ENCODE measurements at regions not wholly inside any gene's neighbourhood (a gene's known extent, or its start where the extent isn't known, plus 50 kb on each side); places are given as distances from the start of the nearest gene placed in this dataset.

DNA sequence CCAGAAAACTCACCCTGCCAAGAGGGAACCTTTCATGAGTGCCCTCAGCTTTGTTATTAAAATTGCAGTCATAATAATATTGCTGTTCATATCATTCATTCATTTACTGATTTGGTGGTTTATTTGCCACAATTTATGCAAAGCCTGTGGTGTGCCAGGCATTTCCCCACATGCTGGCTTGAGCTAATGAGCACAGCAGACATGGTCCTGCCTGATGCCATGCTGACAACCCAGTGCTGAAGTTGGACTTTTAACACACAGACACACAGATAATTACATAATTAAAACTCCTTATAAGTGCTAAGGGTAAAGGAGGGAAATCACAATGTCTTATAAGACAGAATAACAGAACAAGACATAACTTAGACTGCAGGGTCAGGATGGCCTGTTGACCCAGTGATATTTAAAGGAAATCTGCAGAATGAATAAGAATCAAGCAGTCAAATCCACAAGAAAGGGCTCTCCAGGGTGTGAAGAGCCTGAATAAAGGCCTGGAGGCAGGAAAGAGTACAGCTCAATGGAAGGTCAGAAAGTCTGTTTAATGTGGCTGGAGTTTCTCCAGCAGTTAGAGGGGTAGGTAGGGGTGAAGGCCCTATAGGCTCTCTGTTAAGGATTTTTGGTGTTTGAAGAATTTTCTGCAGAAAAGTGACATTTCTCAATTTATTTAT lies 196.9 kb upstream of the CDH11 start:
- H4K20me1 ChIP-seq (ENCODE audit: insufficient read depth, low read depth, low read length), result no peaks in the 10 kb centered on the region
- no peak for DNase-seq

DNA sequence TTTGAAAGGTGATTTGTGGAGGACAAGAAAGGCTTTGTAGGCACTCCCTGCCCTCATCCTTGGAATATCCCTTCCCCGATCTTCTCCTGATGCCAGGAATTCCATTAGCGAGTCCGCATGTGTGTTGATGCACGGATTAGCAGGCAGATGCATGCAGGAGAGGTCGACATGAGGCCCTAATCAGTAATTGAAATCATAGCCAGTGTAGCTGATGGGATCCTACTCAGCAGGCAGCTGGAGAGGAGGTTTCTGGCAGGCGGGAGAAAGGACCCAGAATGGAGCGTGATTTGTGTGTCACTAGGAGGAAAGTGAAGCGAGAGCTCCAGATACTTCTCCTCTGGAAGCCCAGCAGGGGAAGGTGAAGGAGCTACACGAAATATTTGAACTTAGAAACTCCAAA lies 196.3 kb upstream of the CDH11 start:
- Histone ChIP-seq H3K9ac (ENCODE audit: low read length) (no peak overlapping the region), H3K9me2 (replicated peaks; ENCODE audit: insufficient read depth, low read length) (no peaks in the 10 kb centered on the region), H3K9me3 (ENCODE audit: low read length) (no peaks in the 10 kb centered on the region), H3K4me3 (ENCODE audit: low read length) (no peak overlapping the region), H3K27ac (ENCODE audit: low read length) (no peak overlapping the region), H3K27me3 (ENCODE audit: low read length) (no peaks in the 10 kb centered on the region), H3K4me1 (ENCODE audit: low read length) (no peaks in the 10 kb centered on the region), H3K36me3 (ENCODE audit: insufficient read depth, low read length) (no peaks in the 10 kb centered on the region), H4K20me1 (ENCODE audit: insufficient read depth, low read depth, low read length) (no peaks in the 10 kb centered on the region), H2AFZ (ENCODE audit: low read length) (no peak overlapping the region), H3K79me2 (ENCODE audit: low read length) (no peaks in the 10 kb centered on the region), H3K4me2 (ENCODE audit: low read depth, low read length, poor library complexity, severe bottlenecking) (no peak overlapping the region)
- DNase-seq, result no peak

More for the DNA sequence above, 196.9 kb upstream of the CDH11 start:
- Histone ChIP-seq H3K9me2 (replicated peaks; ENCODE audit: insufficient read depth, low read length) (no peaks in the 10 kb centered on the region), H3K9ac (ENCODE audit: low read length) (no peak overlapping the region), H3K9me3 (ENCODE audit: low read length) (no peaks in the 10 kb centered on the region), H3K36me3 (ENCODE audit: insufficient read depth, low read length) (no peaks in the 10 kb centered on the region), H2AFZ (ENCODE audit: low read length) (no peak overlapping the region), H3K4me3 (ENCODE audit: low read length) (no peak overlapping the region), H3K27ac (ENCODE audit: low read length) (no peak overlapping the region), H3K27me3 (ENCODE audit: low read length) (no peaks in the 10 kb centered on the region), H3K4me1 (ENCODE audit: low read length) (no peaks in the 10 kb centered on the region), H3K79me2 (ENCODE audit: low read length) (no peaks in the 10 kb centered on the region), H3K4me2 (ENCODE audit: low read depth, low read length, poor library complexity, severe bottlenecking) (no peak overlapping the region)

- Histone ChIP-seq H3K27me3 (ENCODE audit: low read length) (no peaks in the 10 kb centered on the region), H2AFZ (ENCODE audit: low read length) (no peak overlapping the region), H3K4me2 (ENCODE audit: low read depth, low read length, poor library complexity, severe bottlenecking) (no peak overlapping the region), H4K20me1 (ENCODE audit: insufficient read depth, low read depth, low read length) (no peaks in the 10 kb centered on the region), H3K9me2 (replicated peaks; ENCODE audit: insufficient read depth, low read length) (no peaks in the 10 kb centered on the region), H3K9ac (ENCODE audit: low read length) (no peak overlapping the region), H3K4me3 (ENCODE audit: low read length) (no peak overlapping the region), H3K4me1 (ENCODE audit: low read length) (no peaks in the 10 kb centered on the region), H3K9me3 (ENCODE audit: low read length) (no peaks in the 10 kb centered on the region), H3K27ac (ENCODE audit: low read length) (no peak overlapping the region), H3K79me2 (ENCODE audit: low read length) (no peaks in the 10 kb centered on the region), H3K36me3 (ENCODE audit: insufficient read depth, low read length) (no peaks in the 10 kb centered on the region)
- no peak for DNase-seq
Measured at GRCh38 chr16:65316808-65317207, 194.9 kb upstream of the CDH11 start.

DNA sequence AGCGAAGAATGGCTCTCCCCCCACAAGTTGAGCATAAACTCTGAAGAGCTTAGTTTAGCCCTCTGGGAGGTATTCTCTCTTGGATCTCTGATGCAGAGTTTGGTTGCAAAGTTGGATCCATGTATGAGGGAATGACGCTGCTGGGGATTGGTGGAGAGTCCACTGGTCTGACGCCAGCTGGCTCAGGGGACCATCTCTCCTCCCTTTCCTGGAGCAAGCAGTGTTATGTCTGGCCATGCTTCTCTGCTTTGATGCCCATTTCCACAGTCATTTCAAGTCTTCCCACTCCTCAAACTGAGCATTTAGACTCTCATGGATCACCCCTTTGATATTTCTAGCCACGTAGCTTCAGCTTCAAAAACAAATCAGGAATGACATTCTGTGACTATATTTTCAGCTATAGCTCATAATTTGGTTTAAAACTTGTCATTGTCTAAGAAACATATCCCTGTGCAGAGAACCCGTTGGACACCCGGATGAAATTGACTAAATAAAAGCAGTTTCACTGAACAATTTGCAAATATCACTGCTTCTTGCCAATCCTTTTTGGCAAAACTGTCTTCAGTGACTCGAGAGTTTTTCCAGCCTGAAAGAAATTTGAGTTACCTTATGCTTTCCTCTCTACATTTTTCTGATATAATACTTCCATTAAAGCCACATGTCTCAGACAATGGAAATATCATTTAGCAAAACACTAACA lies 193.4 kb upstream of the CDH11 start:
- Histone ChIP-seq H3K4me3 (ENCODE audit: low read length) (no peak overlapping the region), H2AFZ (ENCODE audit: low read length) (no peak overlapping the region), H3K4me1 (ENCODE audit: low read length) (no peaks in the 10 kb centered on the region), H3K9me3 (ENCODE audit: low read length) (no peaks in the 10 kb centered on the region), H4K20me1 (ENCODE audit: insufficient read depth, low read depth, low read length) (no peaks in the 10 kb centered on the region), H3K27me3 (ENCODE audit: low read length) (no peaks in the 10 kb centered on the region), H3K4me2 (ENCODE audit: low read depth, low read length, poor library complexity, severe bottlenecking) (no peak overlapping the region), H3K79me2 (ENCODE audit: low read length) (no peaks in the 10 kb centered on the region), H3K9me2 (replicated peaks; ENCODE audit: insufficient read depth, low read length) (no peaks in the 10 kb centered on the region), H3K9ac (ENCODE audit: low read length) (no peak overlapping the region), H3K27ac (ENCODE audit: low read length) (no peak overlapping the region), H3K36me3 (ENCODE audit: insufficient read depth, low read length) (no peaks in the 10 kb centered on the region)
- DNase-seq, result no peak

- Histone ChIP-seq H3K36me3 (ENCODE audit: insufficient read depth, low read length) (no peaks in the 10 kb centered on the region), H3K9me2 (replicated peaks; ENCODE audit: insufficient read depth, low read length) (no peaks in the 10 kb centered on the region), H3K9ac (ENCODE audit: low read length) (no peak overlapping the region), H3K79me2 (ENCODE audit: low read length) (no peaks in the 10 kb centered on the region), H3K4me1 (ENCODE audit: low read length) (no peaks in the 10 kb centered on the region), H3K4me3 (ENCODE audit: low read length) (no peak overlapping the region), H4K20me1 (ENCODE audit: insufficient read depth, low read depth, low read length) (no peaks in the 10 kb centered on the region), H3K27ac (ENCODE audit: low read length) (no peak overlapping the region), H3K27me3 (ENCODE audit: low read length) (no peaks in the 10 kb centered on the region), H3K9me3 (ENCODE audit: low read length) (no peaks in the 10 kb centered on the region), H2AFZ (ENCODE audit: low read length) (no peak overlapping the region), H3K4me2 (ENCODE audit: low read depth, low read length, poor library complexity, severe bottlenecking) (no peak overlapping the region)
- no peak for DNase-seq
Measured at GRCh38 chr16:65314627-65315008, 192.8 kb upstream of the CDH11 start.

GRCh38 chr16:65313936-65314626 lies 192.2 kb upstream of the CDH11 start:
- H3K9ac ChIP-seq (ENCODE audit: low read length), result no peak overlapping the region
- no peaks in the 10 kb centered on the region for H3K36me3 ChIP-seq (ENCODE audit: insufficient read depth, low read length)
- H3K4me2 ChIP-seq (ENCODE audit: low read depth, low read length, poor library complexity, severe bottlenecking), result no peak overlapping the region

DNA sequence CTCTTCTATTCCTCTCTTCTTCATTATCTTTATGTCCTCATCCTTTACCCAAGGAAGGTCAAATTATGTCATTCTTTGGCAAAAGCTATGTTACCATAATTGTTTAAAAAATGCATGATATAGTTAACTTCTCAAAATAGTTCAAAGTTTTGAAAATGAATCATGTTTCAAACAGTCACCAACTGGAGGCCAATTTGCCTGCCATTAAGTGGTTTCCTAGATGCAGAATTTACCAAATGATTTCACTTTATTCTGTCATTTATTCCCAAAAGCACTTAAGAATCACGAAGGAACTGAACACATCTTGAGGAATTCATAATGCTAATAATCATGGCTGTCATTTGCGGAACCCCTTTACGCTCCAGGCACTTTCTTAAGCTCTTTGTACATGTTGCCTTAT lies 190.9 kb upstream of the CDH11 start:
- no peak overlapping the region for H3K27ac ChIP-seq (ENCODE audit: low read length)
- no peaks in the 10 kb centered on the region for H4K20me1 ChIP-seq (ENCODE audit: insufficient read depth, low read depth, low read length)
- no peak overlapping the region for H3K4me3 ChIP-seq (ENCODE audit: low read length)
- no peak overlapping the region for H3K9ac ChIP-seq (ENCODE audit: low read length)
- H3K9me3 ChIP-seq (ENCODE audit: low read length), result no peaks in the 10 kb centered on the region
- no peak overlapping the region for H2AFZ ChIP-seq (ENCODE audit: low read length)
- no peaks in the 10 kb centered on the region for H3K4me1 ChIP-seq (ENCODE audit: low read length)
- no peaks in the 10 kb centered on the region for H3K27me3 ChIP-seq (ENCODE audit: low read length)
- no peak overlapping the region for H3K4me2 ChIP-seq (ENCODE audit: low read depth, low read length, poor library complexity, severe bottlenecking)
- H3K36me3 ChIP-seq (ENCODE audit: insufficient read depth, low read length), result no peaks in the 10 kb centered on the region
- no peaks in the 10 kb centered on the region for H3K9me2 ChIP-seq (replicated peaks; ENCODE audit: insufficient read depth, low read length)
- no peak for DNase-seq
- H3K79me2 ChIP-seq (ENCODE audit: low read length), result no peaks in the 10 kb centered on the region

More at GRCh38 chr16:65313936-65314626, 192.2 kb upstream of the CDH11 start:
- no peak overlapping the region for H3K4me3 ChIP-seq (ENCODE audit: low read length)
- H3K79me2 ChIP-seq (ENCODE audit: low read length), result no peaks in the 10 kb centered on the region
- H3K9me3 ChIP-seq (ENCODE audit: low read length), result no peaks in the 10 kb centered on the region
- H3K27me3 ChIP-seq (ENCODE audit: low read length), result no peaks in the 10 kb centered on the region
- no peak for DNase-seq
- no peak overlapping the region for H2AFZ ChIP-seq (ENCODE audit: low read length)
- H3K4me1 ChIP-seq (ENCODE audit: low read length), result no peaks in the 10 kb centered on the region
- H3K27ac ChIP-seq (ENCODE audit: low read length), result no peak overlapping the region
- H3K9me2 ChIP-seq (replicated peaks; ENCODE audit: insufficient read depth, low read length), result no peaks in the 10 kb centered on the region
- no peaks in the 10 kb centered on the region for H4K20me1 ChIP-seq (ENCODE audit: insufficient read depth, low read depth, low read length)

DNA sequence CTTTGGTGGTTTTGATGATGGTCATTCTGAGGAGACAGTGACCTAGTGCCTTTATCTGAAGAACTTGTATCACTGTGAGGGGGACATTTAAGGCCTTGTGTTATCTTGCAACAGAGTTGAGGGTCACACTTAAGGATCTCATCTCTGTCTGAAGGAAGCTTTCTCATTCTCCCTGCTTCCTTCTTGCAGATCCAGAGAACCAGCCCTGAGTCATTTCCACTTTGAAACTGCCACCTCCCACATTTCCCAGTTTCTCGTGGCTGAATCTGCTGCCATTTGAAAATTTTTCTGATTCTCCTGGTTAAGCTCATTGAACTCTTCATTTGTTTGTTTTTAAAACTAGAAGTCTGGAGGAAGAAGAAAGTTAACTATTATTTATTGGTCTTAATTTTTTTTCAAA lies 190.2 kb upstream of the CDH11 start:
- no peak overlapping the region for H3K4me3 ChIP-seq (ENCODE audit: low read length)
- no peak overlapping the region for H3K9ac ChIP-seq (ENCODE audit: low read length)
- no peaks in the 10 kb centered on the region for H3K4me1 ChIP-seq (ENCODE audit: low read length)
- no peaks in the 10 kb centered on the region for H3K36me3 ChIP-seq (ENCODE audit: insufficient read depth, low read length)
- no peak overlapping the region for H3K27ac ChIP-seq (ENCODE audit: low read length)
- H3K9me2 ChIP-seq (replicated peaks; ENCODE audit: insufficient read depth, low read length), result no peaks in the 10 kb centered on the region
- no peak overlapping the region for H3K4me2 ChIP-seq (ENCODE audit: low read depth, low read length, poor library complexity, severe bottlenecking)
- no peak for DNase-seq
- no peaks in the 10 kb centered on the region for H4K20me1 ChIP-seq (ENCODE audit: insufficient read depth, low read depth, low read length)
- H3K79me2 ChIP-seq (ENCODE audit: low read length), result no peaks in the 10 kb centered on the region
- no peaks in the 10 kb centered on the region for H3K9me3 ChIP-seq (ENCODE audit: low read length)
- no peaks in the 10 kb centered on the region for H3K27me3 ChIP-seq (ENCODE audit: low read length)
- no peak overlapping the region for H2AFZ ChIP-seq (ENCODE audit: low read length)

All from Karpas-422 (cell line).